ENCODE measurements at regions not wholly inside any gene's neighbourhood (a gene's known extent, or its start where the extent isn't known, plus 50 kb on each side); places are given as distances from the start of the nearest gene placed in this dataset.

DNA sequence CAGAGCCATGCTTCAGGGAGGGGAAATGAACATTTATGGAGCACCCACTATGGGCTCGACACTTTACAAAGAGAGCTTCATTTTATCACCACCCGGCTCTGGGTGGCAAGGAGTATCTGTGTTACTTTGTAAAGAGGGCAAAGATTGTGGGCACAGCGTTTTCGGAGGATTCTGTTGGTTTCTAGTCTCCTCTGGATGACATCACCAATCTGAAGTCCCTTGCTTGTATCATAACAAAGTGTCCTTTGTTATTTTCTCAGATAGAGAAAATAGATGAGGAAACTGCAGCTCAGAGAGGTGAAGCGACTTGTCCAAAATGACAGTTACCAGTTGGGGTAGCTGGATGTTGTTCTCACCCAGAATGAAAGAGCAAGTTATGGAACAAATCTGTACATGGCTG, 162.8 kb downstream of the GLI2 start:
- Histone ChIP-seq H3K9me3 (ENCODE audit: insufficient read depth, low read length) (no peaks in the 10 kb centered on the region), H3K4me1 (ENCODE audit: insufficient read depth, insufficient read length) (peaks cover 20% of the 10 kb centered on the region), H3K27me3 (ENCODE audit: insufficient read depth, insufficient read length) (no peaks in the 10 kb centered on the region), H3K9ac (ENCODE audit: insufficient read length, low read depth) (peak overlapping the region; percentile 44), H3K4me3 (ENCODE audit: insufficient read length, low read depth) (no peak overlapping the region), H3K36me3 (ENCODE audit: insufficient read depth, insufficient read length, low read length) (peaks cover 14% of the 10 kb centered on the region)
- no peak for DNase-seq (ENCODE audit: low read depth, low spot score)
- TF ChIP-seq YY1 (IDR thresholded peaks at IDR 0.05; ENCODE audit: insufficient read depth, insufficient read length) (no peak), ZNF274 (IDR thresholded peaks at IDR 0.05; ENCODE audit: low read depth, low read length) (no peak), SUZ12 (IDR thresholded peaks at IDR 0.05; ENCODE audit: extremely low read depth, insufficient read depth, insufficient read length) (no peak)

DNA sequence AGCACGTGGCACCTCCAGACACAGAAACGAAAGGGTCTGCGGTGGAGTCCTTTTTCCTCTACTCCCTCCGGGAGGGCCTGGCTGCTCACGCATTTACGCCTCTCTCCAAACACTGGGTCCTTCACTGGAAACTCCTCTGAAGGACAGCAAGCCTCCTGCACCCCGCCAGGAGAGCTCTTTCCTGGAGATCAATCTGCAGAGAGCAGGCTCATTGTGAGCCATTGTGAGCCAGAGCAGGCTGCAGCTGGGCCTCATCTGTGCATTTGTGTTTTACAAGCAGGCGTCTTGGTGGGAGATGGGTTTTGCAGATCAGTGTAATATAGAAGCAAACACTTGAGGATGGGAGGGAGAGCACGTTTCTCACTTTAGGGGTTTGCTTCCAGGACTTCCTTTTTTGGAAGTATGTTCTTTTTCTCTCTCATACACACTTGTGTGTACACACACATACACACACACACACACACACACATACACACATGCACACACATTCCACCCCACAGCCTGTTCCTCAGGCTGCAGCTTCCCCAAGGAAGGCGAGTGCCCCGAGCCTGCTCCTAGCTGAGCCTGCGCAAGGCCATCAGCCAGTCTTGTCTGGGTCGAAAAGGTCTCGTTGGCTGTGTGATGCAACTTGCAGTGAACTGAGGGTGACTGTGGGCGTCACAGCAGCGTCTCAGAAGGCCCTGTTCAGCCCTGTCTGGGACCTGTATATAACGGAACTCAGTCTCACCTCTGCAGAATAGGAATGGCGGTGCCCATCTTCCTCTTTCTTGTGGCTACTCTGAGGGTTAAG, 163.5 kb downstream of the GLI2 start:
- H3K9me3 ChIP-seq (ENCODE audit: insufficient read depth, low read length) = no peaks in the 10 kb centered on the region
- DNase-seq (ENCODE audit: low read depth, low spot score) = no peak
- no peak for TF ChIP-seq YY1 (IDR thresholded peaks at IDR 0.05; ENCODE audit: insufficient read depth, insufficient read length)
- no peak for TF ChIP-seq ZNF274 (IDR thresholded peaks at IDR 0.05; ENCODE audit: low read depth, low read length)
- no peak for TF ChIP-seq SUZ12 (IDR thresholded peaks at IDR 0.05; ENCODE audit: extremely low read depth, insufficient read depth, insufficient read length)
- peaks cover 18% of the 10 kb centered on the region for H3K36me3 ChIP-seq (ENCODE audit: insufficient read depth, insufficient read length, low read length)
- H3K27me3 ChIP-seq (ENCODE audit: insufficient read depth, insufficient read length) = no peaks in the 10 kb centered on the region
- peak overlapping the region; percentile 65 for H3K9ac ChIP-seq (ENCODE audit: insufficient read length, low read depth)
- H3K4me3 ChIP-seq (ENCODE audit: insufficient read length, low read depth) = no peak overlapping the region
- peaks cover 20% of the 10 kb centered on the region for H3K4me1 ChIP-seq (ENCODE audit: insufficient read depth, insufficient read length)

DNA sequence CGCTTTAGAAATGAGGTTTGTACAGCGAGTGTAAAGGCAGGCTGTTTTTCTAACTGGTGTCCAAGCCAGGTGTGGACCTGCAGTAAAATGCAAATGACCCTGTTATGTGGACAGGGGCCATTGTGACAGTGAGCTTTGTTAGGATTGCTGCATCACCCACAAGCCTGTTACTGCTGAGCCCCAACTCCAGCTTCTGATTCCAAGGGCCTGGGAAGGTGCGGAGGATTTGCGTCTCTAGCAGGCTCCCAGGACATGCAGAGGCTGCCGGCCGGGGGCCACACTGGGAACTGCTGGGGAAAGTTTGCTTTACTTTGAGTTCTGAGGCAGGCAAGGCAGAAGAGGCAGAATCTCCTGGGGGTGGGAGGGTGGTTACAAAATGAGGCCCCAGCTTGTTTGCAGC, 164.1 kb downstream of the GLI2 start:
- no peaks in the 10 kb centered on the region for H3K27me3 ChIP-seq (ENCODE audit: insufficient read depth, insufficient read length)
- H3K36me3 ChIP-seq (ENCODE audit: insufficient read depth, insufficient read length, low read length) = peaks cover 24% of the 10 kb centered on the region
- TF ChIP-seq SUZ12 (IDR thresholded peaks at IDR 0.05; ENCODE audit: extremely low read depth, insufficient read depth, insufficient read length) (no peak), YY1 (IDR thresholded peaks at IDR 0.05; ENCODE audit: insufficient read depth, insufficient read length) (no peak), ZNF274 (IDR thresholded peaks at IDR 0.05; ENCODE audit: low read depth, low read length) (no peak)
- H3K9ac ChIP-seq (ENCODE audit: insufficient read length, low read depth) = no peak overlapping the region
- H3K4me3 ChIP-seq (ENCODE audit: insufficient read length, low read depth) = no peak overlapping the region
- DNase-seq (ENCODE audit: low read depth, low spot score) = no peak
- H3K9me3 ChIP-seq (ENCODE audit: insufficient read depth, low read length) = no peaks in the 10 kb centered on the region
- H3K4me1 ChIP-seq (ENCODE audit: insufficient read depth, insufficient read length) = peaks cover 18% of the 10 kb centered on the region

DNA sequence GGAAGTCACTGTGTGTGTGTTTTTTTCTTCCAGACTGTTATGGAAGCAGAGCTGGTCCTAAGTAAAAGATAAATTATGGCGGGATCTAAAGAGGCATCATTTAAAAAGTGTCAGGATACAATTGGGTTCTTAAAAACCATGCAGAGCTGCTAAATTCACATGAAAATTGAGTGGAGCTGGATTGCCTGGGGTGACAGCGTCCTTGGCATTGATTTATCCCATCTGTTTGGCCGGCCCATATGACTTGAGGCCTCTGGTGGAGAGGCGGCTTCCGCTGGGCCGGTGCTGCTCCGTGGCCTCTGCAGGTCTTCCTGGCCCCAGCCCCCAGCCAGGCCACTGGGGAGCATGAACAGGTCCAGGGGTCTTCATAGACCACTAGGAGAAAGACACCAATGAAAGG, 165.5 kb downstream of the GLI2 start:
- TF ChIP-seq ZNF274 (IDR thresholded peaks at IDR 0.05; ENCODE audit: low read depth, low read length) (no peak), SUZ12 (IDR thresholded peaks at IDR 0.05; ENCODE audit: extremely low read depth, insufficient read depth, insufficient read length) (no peak), YY1 (IDR thresholded peaks at IDR 0.05; ENCODE audit: insufficient read depth, insufficient read length) (no peak)
- H3K9me3 ChIP-seq (ENCODE audit: insufficient read depth, low read length) = no peaks in the 10 kb centered on the region
- peaks cover 31% of the 10 kb centered on the region for H3K36me3 ChIP-seq (ENCODE audit: insufficient read depth, insufficient read length, low read length)
- no peak for DNase-seq (ENCODE audit: low read depth, low spot score)
- H3K4me3 ChIP-seq (ENCODE audit: insufficient read length, low read depth) = no peak overlapping the region
- H3K4me1 ChIP-seq (ENCODE audit: insufficient read depth, insufficient read length) = peaks cover 16% of the 10 kb centered on the region
- no peaks in the 10 kb centered on the region for H3K27me3 ChIP-seq (ENCODE audit: insufficient read depth, insufficient read length)
- no peak overlapping the region for H3K9ac ChIP-seq (ENCODE audit: insufficient read length, low read depth)

DNA sequence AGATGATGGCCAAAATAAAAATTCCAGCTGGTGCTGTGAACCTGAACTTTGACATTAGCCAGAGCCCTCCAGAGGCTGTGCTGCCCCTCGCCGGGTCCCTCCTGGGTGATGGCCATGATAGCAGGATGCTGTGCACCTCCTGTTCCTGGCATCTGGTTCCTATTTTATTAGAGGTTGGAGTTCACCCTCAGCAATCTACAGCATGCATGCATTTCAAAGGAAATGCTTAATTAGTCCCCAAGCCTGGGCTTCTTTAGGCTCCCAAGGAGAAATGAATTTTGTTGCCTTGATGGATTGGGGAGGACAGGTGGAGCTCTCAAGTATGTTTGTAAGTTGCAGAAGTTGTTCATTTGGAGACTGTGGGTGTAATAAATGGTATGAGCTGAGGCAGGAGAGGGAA, 166.9 kb downstream of the GLI2 start:
- Histone ChIP-seq H3K9me3 (ENCODE audit: insufficient read depth, low read length) (no peaks in the 10 kb centered on the region), H3K4me1 (ENCODE audit: insufficient read depth, insufficient read length) (peaks cover 10% of the 10 kb centered on the region), H3K9ac (ENCODE audit: insufficient read length, low read depth) (no peak overlapping the region), H3K4me3 (ENCODE audit: insufficient read length, low read depth) (no peak overlapping the region), H3K27me3 (ENCODE audit: insufficient read depth, insufficient read length) (no peaks in the 10 kb centered on the region), H3K36me3 (ENCODE audit: insufficient read depth, insufficient read length, low read length) (peaks cover 45% of the 10 kb centered on the region)
- DNase-seq (ENCODE audit: low read depth, low spot score) = no peak
- TF ChIP-seq ZNF274 (IDR thresholded peaks at IDR 0.05; ENCODE audit: low read depth, low read length) (no peak), SUZ12 (IDR thresholded peaks at IDR 0.05; ENCODE audit: extremely low read depth, insufficient read depth, insufficient read length) (no peak), YY1 (IDR thresholded peaks at IDR 0.05; ENCODE audit: insufficient read depth, insufficient read length) (no peak)

DNA sequence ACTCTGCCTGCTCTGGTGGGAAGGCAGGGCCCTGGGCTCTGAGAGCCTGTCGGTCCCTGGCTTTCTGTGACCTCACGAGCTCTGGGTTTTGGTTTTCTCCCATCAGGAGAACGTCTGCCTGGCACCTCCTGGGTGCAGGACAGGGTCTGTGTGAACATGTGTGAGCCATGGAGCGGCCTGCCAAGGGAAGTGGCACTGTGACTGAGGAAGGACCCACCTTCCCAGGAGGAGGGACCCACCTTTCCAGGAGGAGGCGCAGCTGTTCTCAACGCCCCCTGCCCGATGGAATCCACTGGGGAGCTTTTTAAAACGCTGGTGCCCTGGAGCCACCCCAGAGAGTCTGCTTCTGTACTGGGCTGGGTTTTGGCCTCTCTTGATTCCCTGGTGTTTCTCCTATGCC, 168.7 kb downstream of the GLI2 start:
- TF ChIP-seq SUZ12 (IDR thresholded peaks at IDR 0.05; ENCODE audit: extremely low read depth, insufficient read depth, insufficient read length) = no peak
- no peak for TF ChIP-seq YY1 (IDR thresholded peaks at IDR 0.05; ENCODE audit: insufficient read depth, insufficient read length)
- no peak for TF ChIP-seq ZNF274 (IDR thresholded peaks at IDR 0.05; ENCODE audit: low read depth, low read length)
- no peaks in the 10 kb centered on the region for H3K27me3 ChIP-seq (ENCODE audit: insufficient read depth, insufficient read length)
- DNase-seq (ENCODE audit: low read depth, low spot score) = no peak
- no peaks in the 10 kb centered on the region for H3K9me3 ChIP-seq (ENCODE audit: insufficient read depth, low read length)
- H3K4me3 ChIP-seq (ENCODE audit: insufficient read length, low read depth) = no peak overlapping the region
- H3K36me3 ChIP-seq (ENCODE audit: insufficient read depth, insufficient read length, low read length) = peaks cover 48% of the 10 kb centered on the region
- peaks cover 14% of the 10 kb centered on the region for H3K4me1 ChIP-seq (ENCODE audit: insufficient read depth, insufficient read length)
- H3K9ac ChIP-seq (ENCODE audit: insufficient read length, low read depth) = no peak overlapping the region

DNA sequence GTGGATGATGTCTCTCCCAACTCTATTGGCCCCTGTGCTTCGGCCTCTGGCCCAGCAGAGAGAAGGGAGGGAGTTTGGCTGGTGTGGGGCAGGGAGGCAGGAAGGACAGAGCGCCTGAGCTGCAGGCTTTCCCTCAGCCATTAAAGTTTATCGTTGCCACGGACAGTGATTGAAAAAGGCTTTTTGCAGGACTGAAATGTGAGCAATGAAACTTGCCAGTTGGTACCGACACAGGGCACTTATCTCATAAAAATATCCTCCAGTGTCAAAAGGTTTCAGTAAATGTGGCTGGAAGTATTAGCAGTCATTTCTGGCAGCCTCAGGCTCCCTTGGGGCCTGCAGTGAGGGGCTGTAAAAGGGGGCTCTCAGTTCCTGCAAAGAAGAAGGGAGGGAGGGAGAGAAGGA, 169.2 kb downstream of the GLI2 start:
- Histone ChIP-seq H3K27me3 (ENCODE audit: insufficient read depth, insufficient read length) (no peaks in the 10 kb centered on the region), H3K9ac (ENCODE audit: insufficient read length, low read depth) (no peak overlapping the region), H3K9me3 (ENCODE audit: insufficient read depth, low read length) (no peaks in the 10 kb centered on the region), H3K36me3 (ENCODE audit: insufficient read depth, insufficient read length, low read length) (peaks cover 45% of the 10 kb centered on the region), H3K4me3 (ENCODE audit: insufficient read length, low read depth) (no peak overlapping the region), H3K4me1 (ENCODE audit: insufficient read depth, insufficient read length) (peaks cover 9% of the 10 kb centered on the region)
- TF ChIP-seq ZNF274 (IDR thresholded peaks at IDR 0.05; ENCODE audit: low read depth, low read length) = no peak
- no peak for TF ChIP-seq SUZ12 (IDR thresholded peaks at IDR 0.05; ENCODE audit: extremely low read depth, insufficient read depth, insufficient read length)
- TF ChIP-seq YY1 (IDR thresholded peaks at IDR 0.05; ENCODE audit: insufficient read depth, insufficient read length) = no peak
- DNase-seq (ENCODE audit: low read depth, low spot score) = no peak
